ENCODE measurements at regions not wholly inside any gene's neighbourhood (a gene's known extent, or its start where the extent isn't known, plus 50 kb on each side); places are given as distances from the start of the nearest gene placed in this dataset.

DNA sequence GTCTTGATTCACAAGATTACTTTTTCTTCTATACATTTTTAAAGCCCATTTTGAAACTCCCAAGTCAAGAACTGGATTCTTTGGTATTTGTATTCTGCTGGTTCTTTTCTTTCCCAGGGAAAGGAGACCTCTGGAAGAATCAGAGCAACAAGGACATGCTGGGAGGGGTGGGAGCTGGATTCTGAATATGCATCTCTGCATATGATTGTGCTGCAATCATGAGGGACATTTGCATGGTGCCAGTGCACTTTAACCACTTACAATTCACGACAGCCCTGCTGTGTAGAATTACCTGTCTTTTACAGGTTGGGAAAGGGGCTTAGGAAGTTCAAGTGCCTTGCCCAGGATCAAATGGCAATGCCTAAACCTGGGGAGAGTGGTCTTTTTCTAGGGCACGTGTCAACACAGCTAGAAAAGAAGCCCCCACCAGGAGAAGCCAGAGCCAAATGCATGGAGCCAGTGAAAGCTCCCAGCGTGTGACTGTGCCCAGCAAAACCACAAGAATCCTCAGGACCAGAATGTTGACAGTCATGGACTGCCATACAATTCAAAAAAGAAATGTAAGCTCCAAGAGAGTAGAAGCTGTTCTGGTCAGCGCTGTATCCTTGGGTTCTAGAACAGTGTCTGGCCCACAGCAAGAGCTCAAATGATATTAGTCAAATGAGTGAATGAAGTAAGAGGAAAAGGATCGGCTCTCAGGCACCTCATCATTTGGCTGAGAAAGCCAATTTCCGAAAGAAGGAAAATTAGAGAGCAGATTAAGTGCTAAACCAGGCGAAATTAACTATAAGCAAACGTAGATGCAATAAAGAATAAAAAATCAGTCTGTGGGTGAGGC is 84.5 kb upstream of the MEF2A start:
- ATAC-seq (ENCODE audit: low read depth) (no peak), DNase-seq (ENCODE audit: low spot score) (no peak)
- no peak overlapping the region for H3K27ac ChIP-seq (ENCODE audit: poor library complexity, severe bottlenecking)
- no peaks in the 10 kb centered on the region for H3K27me3 ChIP-seq (ENCODE audit: insufficient read depth, poor library complexity, severe bottlenecking)
- no peaks in the 10 kb centered on the region for H3K36me3 ChIP-seq (ENCODE audit: low read depth)
- H3K9me3 ChIP-seq (ENCODE audit: severe bottlenecking), result no peaks in the 10 kb centered on the region
- H3K4me3 ChIP-seq (ENCODE audit: severe bottlenecking), result no peak overlapping the region
- TF ChIP-seq, protein P1, sequence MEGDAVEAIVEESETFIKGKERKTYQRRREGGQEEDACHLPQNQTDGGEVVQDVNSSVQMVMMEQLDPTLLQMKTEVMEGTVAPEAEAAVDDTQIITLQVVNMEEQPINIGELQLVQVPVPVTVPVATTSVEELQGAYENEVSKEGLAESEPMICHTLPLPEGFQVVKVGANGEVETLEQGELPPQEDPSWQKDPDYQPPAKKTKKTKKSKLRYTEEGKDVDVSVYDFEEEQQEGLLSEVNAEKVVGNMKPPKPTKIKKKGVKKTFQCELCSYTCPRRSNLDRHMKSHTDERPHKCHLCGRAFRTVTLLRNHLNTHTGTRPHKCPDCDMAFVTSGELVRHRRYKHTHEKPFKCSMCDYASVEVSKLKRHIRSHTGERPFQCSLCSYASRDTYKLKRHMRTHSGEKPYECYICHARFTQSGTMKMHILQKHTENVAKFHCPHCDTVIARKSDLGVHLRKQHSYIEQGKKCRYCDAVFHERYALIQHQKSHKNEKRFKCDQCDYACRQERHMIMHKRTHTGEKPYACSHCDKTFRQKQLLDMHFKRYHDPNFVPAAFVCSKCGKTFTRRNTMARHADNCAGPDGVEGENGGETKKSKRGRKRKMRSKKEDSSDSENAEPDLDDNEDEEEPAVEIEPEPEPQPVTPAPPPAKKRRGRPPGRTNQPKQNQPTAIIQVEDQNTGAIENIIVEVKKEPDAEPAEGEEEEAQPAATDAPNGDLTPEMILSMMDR (IDR thresholded peaks at IDR 0.05; ENCODE audit: poor library complexity, severe bottlenecking), result no peak
- H3K4me1 ChIP-seq (ENCODE audit: insufficient read depth, poor library complexity, severe bottlenecking), result peaks cover 11% of the 10 kb centered on the region

DNA sequence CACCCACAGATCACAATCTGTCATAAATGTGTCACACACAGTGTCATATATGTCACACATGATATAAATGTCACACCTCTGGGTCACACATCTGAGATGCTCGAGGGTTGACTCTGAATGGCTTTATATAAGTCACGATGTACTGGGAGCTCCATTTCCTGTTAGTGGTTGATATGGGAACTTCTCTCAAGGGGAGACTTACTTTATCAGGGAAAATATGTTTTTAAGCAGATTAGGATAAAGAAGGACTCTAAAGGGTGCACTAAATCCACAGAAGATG is 83.9 kb upstream of the MEF2A start:
- H3K36me3 ChIP-seq (ENCODE audit: low read depth), result no peaks in the 10 kb centered on the region
- DNase-seq (ENCODE audit: low spot score) (no peak), ATAC-seq (ENCODE audit: low read depth) (no peak)
- no peak overlapping the region for H3K4me3 ChIP-seq (ENCODE audit: severe bottlenecking)
- TF ChIP-seq, protein P1 (IDR thresholded peaks at IDR 0.05; ENCODE audit: poor library complexity, severe bottlenecking), result no peak
- H3K27ac ChIP-seq (ENCODE audit: poor library complexity, severe bottlenecking), result no peak overlapping the region
- no peaks in the 10 kb centered on the region for H3K27me3 ChIP-seq (ENCODE audit: insufficient read depth, poor library complexity, severe bottlenecking)
- H3K9me3 ChIP-seq (ENCODE audit: severe bottlenecking), result no peaks in the 10 kb centered on the region
- peaks cover 6% of the 10 kb centered on the region for H3K4me1 ChIP-seq (ENCODE audit: insufficient read depth, poor library complexity, severe bottlenecking)

DNA sequence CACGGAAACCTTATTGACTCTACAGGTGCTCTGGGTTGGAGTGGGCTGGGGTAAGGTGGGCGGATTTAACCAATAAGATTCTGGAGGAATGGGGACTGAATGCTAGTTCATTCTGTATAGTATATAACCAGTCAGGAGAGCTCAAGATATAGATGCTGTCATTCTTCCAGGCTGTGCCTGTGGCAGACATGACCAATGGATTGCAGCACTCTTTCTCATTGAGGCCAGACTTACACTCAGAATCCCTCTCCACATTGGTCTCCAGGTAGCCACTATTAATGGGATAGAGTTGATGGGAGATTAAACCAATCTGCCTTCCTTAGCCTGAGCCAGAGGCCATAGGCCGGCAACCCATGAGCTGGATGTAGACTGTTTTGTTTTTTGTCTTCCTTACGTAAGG is 82.8 kb upstream of the MEF2A start:
- Histone ChIP-seq H3K4me1 (ENCODE audit: insufficient read depth, poor library complexity, severe bottlenecking) (no peaks in the 10 kb centered on the region), H3K27ac (ENCODE audit: poor library complexity, severe bottlenecking) (no peak overlapping the region), H3K9me3 (ENCODE audit: severe bottlenecking) (no peaks in the 10 kb centered on the region), H3K36me3 (ENCODE audit: low read depth) (no peaks in the 10 kb centered on the region), H3K4me3 (ENCODE audit: severe bottlenecking) (no peak overlapping the region), H3K27me3 (ENCODE audit: insufficient read depth, poor library complexity, severe bottlenecking) (no peaks in the 10 kb centered on the region)
- TF ChIP-seq, protein P1 (IDR thresholded peaks at IDR 0.05; ENCODE audit: poor library complexity, severe bottlenecking), result no peak
- DNase-seq (ENCODE audit: low spot score), result no peak
- no peak for ATAC-seq (ENCODE audit: low read depth)

DNA sequence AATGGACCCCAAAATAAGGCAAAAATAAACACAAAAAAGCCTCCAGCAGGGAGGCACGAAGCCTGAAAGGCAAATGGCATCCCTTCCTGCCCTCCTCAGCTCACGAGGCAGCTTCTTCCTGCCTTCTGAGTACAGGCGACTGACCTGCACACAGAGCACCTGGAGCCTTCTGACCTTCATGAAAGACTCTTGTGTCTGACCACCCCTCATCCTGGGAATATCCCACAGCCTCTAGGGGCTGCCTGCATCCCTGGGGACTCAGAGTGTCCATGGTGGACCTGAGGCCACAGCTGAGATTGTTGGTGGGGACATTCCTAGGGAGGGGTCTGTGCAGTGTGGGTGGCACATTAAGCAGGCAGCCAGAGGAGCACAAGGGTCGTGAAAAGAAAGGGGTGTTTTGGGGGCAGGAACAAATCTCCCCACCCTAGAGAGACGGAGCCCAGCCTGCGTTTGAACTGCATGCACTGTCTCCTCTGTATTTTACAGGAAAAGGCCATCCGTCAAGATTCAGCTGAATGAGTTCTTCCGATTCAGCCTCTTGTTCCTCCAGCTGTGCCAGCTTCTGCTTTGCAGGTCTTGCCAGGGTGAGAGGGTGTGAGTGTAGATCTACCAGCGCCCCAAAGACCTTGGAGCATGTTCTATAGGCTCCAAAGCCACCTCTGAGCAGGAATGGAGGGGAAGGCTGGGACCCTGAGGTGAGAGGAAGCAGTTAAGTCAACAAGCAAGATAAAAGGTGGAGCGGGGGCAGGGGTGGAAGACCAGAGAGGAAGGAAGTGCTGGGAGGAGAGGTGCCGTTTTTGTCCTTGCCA is 80.4 kb upstream of the MEF2A start:
- ATAC-seq (ENCODE audit: low read depth) (no peak), DNase-seq (ENCODE audit: low spot score) (no peak)
- Histone ChIP-seq H3K9me3 (ENCODE audit: severe bottlenecking) (no peaks in the 10 kb centered on the region), H3K4me3 (ENCODE audit: severe bottlenecking) (no peak overlapping the region), H3K27me3 (ENCODE audit: insufficient read depth, poor library complexity, severe bottlenecking) (no peaks in the 10 kb centered on the region), H3K27ac (ENCODE audit: poor library complexity, severe bottlenecking) (no peak overlapping the region), H3K36me3 (ENCODE audit: low read depth) (no peaks in the 10 kb centered on the region), H3K4me1 (ENCODE audit: insufficient read depth, poor library complexity, severe bottlenecking) (no peaks in the 10 kb centered on the region)
- TF ChIP-seq, protein P1 (IDR thresholded peaks at IDR 0.05; ENCODE audit: poor library complexity, severe bottlenecking), result no peak

DNA sequence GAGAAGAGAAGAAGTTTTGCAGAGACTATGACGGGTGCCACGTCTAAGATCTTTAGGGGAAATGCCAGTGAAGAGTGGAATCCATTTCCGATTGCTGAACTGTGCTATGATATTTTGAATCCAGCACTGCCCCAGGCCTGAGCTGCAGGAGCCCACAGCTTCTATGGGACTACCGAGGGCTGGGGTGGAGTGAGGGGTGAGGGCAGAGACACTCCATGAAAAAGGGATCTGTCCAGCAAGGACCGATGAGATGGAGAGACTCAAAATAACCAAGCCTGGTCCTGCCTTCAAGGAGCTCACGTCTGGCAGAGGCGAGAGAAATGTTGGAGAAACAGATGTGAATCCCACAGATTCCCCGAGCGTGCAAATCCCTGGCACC is 79.8 kb upstream of the MEF2A start:
- ATAC-seq (ENCODE audit: low read depth) (no peak), DNase-seq (ENCODE audit: low spot score) (no peak)
- no peaks in the 10 kb centered on the region for H3K36me3 ChIP-seq (ENCODE audit: low read depth)
- no peak overlapping the region for H3K4me3 ChIP-seq (ENCODE audit: severe bottlenecking)
- H3K9me3 ChIP-seq (ENCODE audit: severe bottlenecking), result no peaks in the 10 kb centered on the region
- no peak overlapping the region for H3K27ac ChIP-seq (ENCODE audit: poor library complexity, severe bottlenecking)
- no peaks in the 10 kb centered on the region for H3K27me3 ChIP-seq (ENCODE audit: insufficient read depth, poor library complexity, severe bottlenecking)
- no peaks in the 10 kb centered on the region for H3K4me1 ChIP-seq (ENCODE audit: insufficient read depth, poor library complexity, severe bottlenecking)
- TF ChIP-seq, protein P1 (IDR thresholded peaks at IDR 0.05; ENCODE audit: poor library complexity, severe bottlenecking), result no peak

All from RWPE2 (cell line).